Astrocyte (in vitro differentiated cells and primary cell): ENCODE measurements at regions not wholly inside any gene's neighbourhood (a gene's known extent, or its start where the extent isn't known, plus 50 kb on each side); places are given as distances from the start of the nearest gene placed in this dataset.

Source experiments
- CTCF ChIP-seq: IDR thresholded peaks from 2 replicates; pipeline ENCODE4 v1.5.1; 2011; ENCODE audit warnings: low read depth, mild to moderate bottlenecking, inconsistent platforms, low read length, moderate library complexity; ENCODE audit not compliant: insufficient read depth
- EZH2 ChIP-seq: IDR thresholded peaks from 2 replicates; pipeline ENCODE4 v1.6.1; 2012; ENCODE audit warnings: mild to moderate bottlenecking, low read length, inconsistent platforms; ENCODE audit not compliant: insufficient read depth

- no peak for TF ChIP-seq CTCF
- TF ChIP-seq EZH2, result no peak
Observed at GRCh38 chr2:188835821-188836220, 138.4 kb upstream of the COL3A1 start.
